NCI-H526 (cell line): ENCODE measurements at regions not wholly inside any gene's neighbourhood (a gene's known extent, or its start where the extent isn't known, plus 50 kb on each side); places are given as distances from the start of the nearest gene placed in this dataset.
A peak's percentile ranks its signal among the peaks of the same experiment; 100 is the strongest.

Source experiments
- DNase-seq, 2 experiments: peaks; one replicate each; lab custom pipeline; 2025; lab: John Stamatoyannopoulos, UW

- DNase-seq: no peak
Observed at GRCh38 chr2:216808805-216809425, 50.9 kb downstream of the TNP1 start.

- DNase-seq: no peak
Observed at GRCh38 chr2:216807857-216808272, 52.0 kb downstream of the TNP1 start.

DNA sequence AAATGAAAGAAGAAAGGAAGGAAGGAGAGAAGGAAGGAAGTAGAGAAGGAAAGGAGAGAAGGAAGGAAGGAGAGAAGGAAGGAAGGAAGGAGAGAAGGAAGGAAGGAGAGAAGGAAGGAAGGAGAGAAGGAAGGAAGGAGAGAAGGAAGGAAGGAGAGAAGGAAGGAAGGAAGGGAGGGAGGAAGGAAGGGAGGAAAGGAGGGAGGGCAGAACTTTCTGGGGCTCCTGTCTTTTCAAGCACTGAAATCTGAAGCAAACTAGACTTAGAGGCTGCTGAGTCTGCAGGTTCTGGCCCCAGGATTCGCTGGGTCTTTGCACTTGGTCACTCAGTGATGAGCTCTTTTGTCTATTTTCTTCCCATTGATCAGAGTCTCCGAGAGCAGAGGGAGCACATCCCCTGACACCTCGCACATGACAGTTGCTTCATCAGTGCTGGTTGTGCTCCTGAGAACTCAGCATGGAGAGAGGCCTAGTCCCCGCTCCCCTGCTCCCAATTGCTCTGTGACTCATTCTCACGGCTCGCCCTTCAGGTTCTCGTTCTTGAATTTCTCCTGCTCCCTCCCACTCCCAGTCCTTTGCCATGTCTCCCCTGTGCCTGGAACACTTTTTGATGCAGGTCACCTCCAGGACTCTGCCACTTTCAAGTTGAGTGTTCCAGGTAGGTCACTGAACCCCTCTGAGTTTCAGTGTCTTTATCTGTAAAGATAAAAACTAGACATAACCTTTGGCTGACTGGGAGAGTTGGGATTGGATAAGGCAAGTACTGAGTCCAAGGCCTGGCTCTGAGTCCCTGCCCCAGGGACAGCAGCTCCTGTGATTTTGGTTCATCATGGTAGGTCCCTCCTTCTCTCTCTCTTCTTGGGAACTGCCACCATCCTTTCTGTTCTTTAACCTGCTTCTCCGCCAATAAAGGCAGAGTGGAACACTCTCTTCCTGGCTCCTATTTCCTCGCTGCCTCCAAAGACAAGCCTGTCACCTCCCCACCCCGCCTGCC lies 55.2 kb downstream of the TNP1 start:
- DNase-seq: no peak

GRCh38 chr2:216803791-216804190 lies 56.1 kb downstream of the TNP1 start:
- DNase-seq: no peak

GRCh38 chr2:216802516-216803215 lies 57.2 kb downstream of the TNP1 start:
- DNase-seq: no peak

DNA sequence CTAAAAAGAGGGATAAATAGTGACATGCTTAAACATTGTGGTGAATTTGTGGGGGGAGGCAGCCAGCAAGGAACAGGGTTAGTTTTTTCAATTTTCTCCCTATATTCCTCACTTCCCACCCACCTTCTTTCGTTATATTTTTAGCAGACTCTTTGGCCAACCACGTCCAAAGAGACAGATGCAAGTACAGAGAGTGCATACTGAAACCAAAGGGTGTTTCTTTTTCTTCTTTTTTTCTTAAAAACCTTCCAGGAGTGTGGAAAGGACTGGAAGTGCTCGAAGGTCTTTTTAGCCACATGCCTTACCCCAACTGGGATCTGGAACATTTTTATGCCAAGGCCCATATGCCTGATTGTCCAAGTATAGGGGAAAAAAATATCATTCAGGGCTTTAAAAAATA lies 59.0 kb downstream of the TNP1 start:
- no peak for DNase-seq

GRCh38 chr2:216799873-216800431 lies 59.9 kb downstream of the TNP1 start:
- DNase-seq: no peak

GRCh38 chr2:216796115-216796840 lies 63.6 kb downstream of the TNP1 start:
- no peak for DNase-seq

- DNase-seq: no peak
Observed at GRCh38 chr2:216793386-216793785, 66.5 kb downstream of the TNP1 start.

DNA sequence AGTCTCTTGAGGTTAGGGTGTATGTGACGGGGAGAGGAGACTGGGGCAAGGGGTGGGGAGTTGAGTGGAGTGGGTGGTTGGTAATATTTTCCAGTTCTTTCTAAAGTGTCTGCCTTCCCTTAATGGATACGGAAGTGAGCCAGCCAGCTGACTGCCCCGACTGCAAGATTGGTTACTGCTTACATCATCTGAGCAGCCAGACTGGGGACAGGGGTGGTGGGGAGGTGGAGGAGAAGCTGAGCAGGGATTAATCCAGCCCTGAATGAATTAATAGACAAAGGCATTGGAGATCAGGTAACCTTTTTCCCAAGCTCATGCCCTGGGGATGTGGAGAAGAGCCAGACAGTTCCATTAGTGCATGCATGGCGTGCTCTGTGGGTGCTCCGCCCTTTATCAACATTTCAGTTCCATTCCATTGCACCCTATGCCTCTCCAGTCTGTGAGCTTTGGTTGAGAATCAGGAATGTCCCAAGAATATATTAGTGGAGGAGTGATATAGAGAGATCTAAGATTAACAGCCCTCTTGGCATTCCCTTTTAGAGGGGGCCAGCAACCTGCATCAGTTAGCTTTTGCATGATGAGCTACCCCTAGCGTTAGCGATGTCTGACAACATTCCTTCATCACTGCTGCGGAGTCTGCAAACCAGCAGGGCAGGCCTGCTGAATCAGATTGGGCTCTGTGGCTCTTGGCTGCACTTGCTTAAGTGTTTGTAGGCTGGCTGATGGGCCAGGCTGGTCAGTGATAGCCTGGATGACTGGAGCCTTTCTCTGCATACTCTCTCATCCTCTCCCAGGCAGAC lies 67.4 kb downstream of the TNP1 start:
- DNase-seq: peak; percentile 51 to 59

- DNase-seq: no peak
Observed at GRCh38 chr2:216791303-216791702, 68.6 kb downstream of the TNP1 start.

DNA sequence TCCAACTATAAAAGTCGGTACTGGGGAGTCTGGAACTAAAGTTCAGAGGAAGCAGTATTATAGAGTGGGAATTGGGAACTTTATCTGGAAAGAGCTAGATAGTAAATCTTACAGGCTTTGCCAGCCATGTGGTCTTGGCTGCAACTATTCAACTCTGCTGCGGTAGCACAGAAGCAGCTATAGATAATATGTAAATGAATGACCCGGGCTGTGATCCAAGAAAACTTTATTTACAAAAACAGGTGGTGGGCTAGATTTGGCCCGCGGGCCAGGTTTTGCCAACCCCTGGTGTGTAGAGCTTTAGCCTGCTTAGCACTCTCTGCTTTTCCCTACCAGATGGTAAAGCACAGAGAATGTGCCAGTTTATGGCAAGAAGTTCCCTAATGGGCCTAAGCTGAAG lies 70.8 kb downstream of the TNP1 start:
- no peak for DNase-seq

DNA sequence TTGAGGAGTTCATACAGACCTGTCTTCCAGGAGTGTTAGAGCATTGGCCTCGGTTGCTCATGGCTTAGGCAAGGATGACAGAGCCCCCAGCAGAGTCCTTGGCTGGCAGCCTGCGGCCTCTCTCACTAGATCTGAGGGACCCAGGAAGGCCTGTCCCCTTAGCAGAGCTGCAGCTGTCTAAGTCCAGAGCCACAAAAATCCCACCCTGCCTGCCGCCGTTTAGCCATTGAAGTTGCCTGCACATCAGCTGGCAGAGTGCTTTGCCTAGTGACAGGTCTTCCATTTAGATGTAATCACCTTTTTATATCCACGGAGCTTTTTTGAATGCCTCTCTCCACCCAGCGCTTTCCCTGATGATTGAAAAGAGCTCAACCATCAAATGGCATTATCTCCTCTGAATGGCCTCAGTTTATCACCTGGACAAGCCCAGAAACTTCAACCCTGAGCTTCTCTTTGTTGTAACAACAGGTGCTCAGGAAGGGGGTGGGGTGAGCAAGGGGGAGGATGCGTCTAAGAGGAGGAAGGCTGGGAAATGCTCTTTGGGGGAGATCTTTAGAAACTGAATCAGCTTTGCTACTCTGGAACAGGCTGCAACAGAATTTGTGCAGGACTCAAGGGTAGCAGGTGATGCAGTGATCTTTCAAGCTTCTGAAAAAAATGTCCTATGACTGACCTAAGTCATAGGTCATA lies 71.9 kb downstream of the TNP1 start:
- no peak for DNase-seq

DNA sequence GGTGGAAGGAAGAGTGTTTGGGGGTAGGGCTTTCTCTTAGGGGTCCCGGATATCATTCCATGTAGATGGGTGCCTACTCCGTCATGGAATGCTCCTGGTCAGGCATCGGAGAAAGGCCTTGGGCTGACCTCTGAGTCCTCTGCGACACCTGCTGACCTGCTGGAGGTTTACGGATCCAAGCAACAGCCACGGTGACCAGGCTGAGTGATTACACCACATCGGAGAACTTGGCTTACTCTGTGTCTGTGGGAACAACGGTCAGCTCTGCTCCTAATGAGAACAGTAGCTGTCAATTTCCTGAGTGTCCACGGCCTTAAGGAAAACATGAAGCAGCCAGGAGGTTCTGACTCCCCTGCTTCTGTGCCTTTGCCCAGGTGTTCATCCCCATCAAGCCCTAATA lies 73.2 kb downstream of the TNP1 start:
- no peak for DNase-seq

- no peak for DNase-seq
Observed at GRCh38 chr2:216784456-216784855, 75.4 kb downstream of the TNP1 start.

- DNase-seq: no peak
Observed at GRCh38 chr2:216781709-216782108, 78.2 kb downstream of the TNP1 start.

- DNase-seq: no peak
Observed at GRCh38 chr2:216780843-216781242, 79.0 kb downstream of the TNP1 start.

DNA sequence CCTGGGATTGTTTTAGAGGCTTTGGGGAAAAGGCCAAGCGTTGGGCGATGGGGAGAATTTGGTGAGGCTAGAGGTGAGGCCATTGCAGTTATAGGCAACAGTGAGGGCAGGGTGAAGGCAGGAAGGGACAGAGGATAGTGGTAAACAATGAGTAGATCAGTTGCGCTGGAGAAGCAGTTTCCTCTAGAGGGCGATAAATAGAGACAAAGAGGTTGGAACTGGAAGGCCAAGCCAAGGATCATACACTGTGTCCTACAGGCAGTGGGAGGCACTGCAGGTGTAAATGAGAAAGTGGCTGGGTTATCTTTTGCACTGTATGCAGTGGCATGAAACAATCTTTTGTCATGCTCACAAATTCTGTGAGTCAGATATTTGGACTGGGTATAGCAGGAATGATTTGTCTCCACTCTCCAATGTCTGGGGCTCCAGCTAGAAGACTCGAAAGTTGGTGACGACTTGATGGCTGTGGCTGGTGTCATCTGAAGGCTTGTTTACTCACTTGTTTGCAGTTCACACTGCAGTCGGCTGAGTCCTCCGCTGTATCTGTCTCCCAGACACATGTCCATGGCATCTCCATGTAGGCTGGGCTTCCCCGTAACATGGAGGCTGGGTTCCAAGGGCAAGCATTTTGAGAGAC lies 82.1 kb downstream of the TNP1 start:
- peak; percentile 80 to 87 for DNase-seq

DNA sequence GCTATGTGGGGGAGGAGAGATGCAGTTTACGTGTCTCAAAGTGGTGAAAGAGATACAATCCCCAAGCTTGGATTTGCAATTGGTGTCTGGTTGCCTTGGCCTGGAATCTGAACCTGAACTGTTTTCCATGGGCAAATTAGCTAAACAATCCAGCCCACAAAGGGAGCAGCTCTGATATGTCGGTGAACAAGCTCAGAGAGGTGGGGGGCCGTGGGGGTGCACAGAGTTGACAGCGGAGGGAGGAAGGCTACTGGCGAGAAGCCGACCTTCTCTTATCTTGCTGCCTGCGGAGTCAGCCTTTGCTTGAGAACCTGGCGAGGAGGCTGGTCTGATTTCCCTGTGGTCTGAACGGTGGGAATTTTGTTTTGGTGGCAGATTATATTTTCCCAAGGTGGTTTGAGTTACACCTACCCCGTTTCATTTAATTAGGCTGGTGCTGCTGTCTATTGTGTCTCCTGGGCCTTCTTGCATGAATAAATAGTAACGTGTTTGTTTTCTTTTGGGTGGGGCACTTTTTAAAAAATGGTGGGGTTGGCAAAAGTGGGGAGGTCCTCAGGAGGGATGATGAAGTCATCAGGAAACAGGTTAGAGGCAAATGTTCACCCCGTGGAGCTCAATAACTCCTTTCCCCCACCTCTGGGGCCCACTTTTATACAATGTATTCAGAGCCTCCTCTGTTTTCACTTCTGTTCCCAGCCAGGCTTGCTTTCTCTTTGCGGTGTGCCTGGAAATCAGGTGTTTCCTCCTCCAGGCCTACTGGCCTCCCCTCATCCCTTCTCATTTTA lies 80.9 kb upstream of the IGFBP5 start:
- peak in 1 of 2 experiments; percentile 41 for DNase-seq
